Activated CD8-positive, alpha-beta memory T cell treated with anti-CD3 and anti-CD28 coated beads for 4 hours (primary cell): ENCODE measurements at regions not wholly inside any gene's neighbourhood (a gene's known extent, or its start where the extent isn't known, plus 50 kb on each side); places are given as distances from the start of the nearest gene placed in this dataset.
"Not testable (repeated sequence)": the region's sequence is repeated elsewhere in the genome, so short reads cannot be mapped to it uniquely, and the experiment has no call there.

Source experiments
- DNase-seq, 2 donors: peaks; one replicate each; pipeline ENCODE4 v3.0.0-alpha.2; 2020; ENCODE audit warnings: low read depth in 2 of 2

GRCh38 chr13:84749126-84749525 is 866.9 kb upstream of the SLITRK1 start:
- no peak for DNase-seq

GRCh38 chr13:84745051-84745551 is 862.8 kb upstream of the SLITRK1 start:
- DNase-seq: no peak

GRCh38 chr13:84744203-84744602 is 861.9 kb upstream of the SLITRK1 start:
- DNase-seq: no peak

GRCh38 chr13:84741253-84741652 is 859.0 kb upstream of the SLITRK1 start:
- DNase-seq: no peak

GRCh38 chr13:84739021-84739420 is 856.7 kb upstream of the SLITRK1 start:
- no peak for DNase-seq

- no peak for DNase-seq
These were observed 855.4 kb upstream of the SLITRK1 start for GRCh38 chr13:84737661-84738060.

GRCh38 chr13:84730376-84730775 is 848.1 kb upstream of the SLITRK1 start:
- DNase-seq: no peak

GRCh38 chr13:84705982-84706710 is 823.9 kb upstream of the SLITRK1 start:
- DNase-seq: no peak

- DNase-seq: no peak
These were observed 819.9 kb upstream of the SLITRK1 start for GRCh38 chr13:84702174-84702573.

GRCh38 chr13:84697591-84697990 is 815.3 kb upstream of the SLITRK1 start:
- not testable (repeated sequence) for DNase-seq

- no peak for DNase-seq
These were observed 804.7 kb upstream of the SLITRK1 start for GRCh38 chr13:84686973-84687372.

- DNase-seq: no peak
These were observed 804.2 kb upstream of the SLITRK1 start for GRCh38 chr13:84686458-84686857.

GRCh38 chr13:84684804-84685203 is 802.5 kb upstream of the SLITRK1 start:
- DNase-seq: no peak

- DNase-seq: no peak
These were observed 801.9 kb upstream of the SLITRK1 start for GRCh38 chr13:84684048-84684662.

- no peak for DNase-seq
These were observed 801.2 kb upstream of the SLITRK1 start for GRCh38 chr13:84683448-84683847.

- DNase-seq: no peak
These were observed 795.6 kb upstream of the SLITRK1 start for GRCh38 chr13:84677836-84678235.

GRCh38 chr13:84672616-84673015 is 790.3 kb upstream of the SLITRK1 start:
- no peak for DNase-seq

- no peak for DNase-seq
These were observed 788.0 kb upstream of the SLITRK1 start for GRCh38 chr13:84670245-84670644.

- no peak for DNase-seq
These were observed 786.4 kb upstream of the SLITRK1 start for GRCh38 chr13:84668637-84669036.

- DNase-seq: no peak
These were observed 780.2 kb upstream of the SLITRK1 start for GRCh38 chr13:84662491-84662890.

- no peak for DNase-seq
These were observed 779.4 kb upstream of the SLITRK1 start for GRCh38 chr13:84661718-84662117.

GRCh38 chr13:84659359-84659661 is 777.0 kb upstream of the SLITRK1 start:
- no peak for DNase-seq

- no peak for DNase-seq
These were observed 776.5 kb upstream of the SLITRK1 start for GRCh38 chr13:84658491-84659358.
